Karpas-422 (cell line): ENCODE measurements at regions not wholly inside any gene's neighbourhood (a gene's known extent, or its start where the extent isn't known, plus 50 kb on each side); places are given as distances from the start of the nearest gene placed in this dataset.

Experiments
- DNase-seq: peaks from one replicate; pipeline ENCODE4 v3.0.0-alpha.2; 2015
- H2AFZ ChIP-seq: fragments of 200-600 bp; sonication (generic); 2 replicates; pipeline ENCODE4 v1.6.1; 2014; ENCODE audit warnings: antibody characterized with exemption, low read length, mixed read lengths
- H3K27ac ChIP-seq: fragments of 200-600 bp; sonication (generic); 2 replicates; pipeline ENCODE4 v1.5.1; 2014; ENCODE audit warnings: mild to moderate bottlenecking, low read length, moderate library complexity
- H3K27me3 ChIP-seq: fragments of 200-600 bp; sonication (generic); 2 replicates; pipeline ENCODE4 v1.6.1; 2014; ENCODE audit warnings: low read length, mixed read lengths
- H3K36me3 ChIP-seq: fragments of 200-600 bp; sonication (generic); 2 replicates; pipeline ENCODE4 v1.6.1; 2014; ENCODE audit warnings: low read length, mixed read lengths; ENCODE audit not compliant: insufficient read depth
- H3K4me1 ChIP-seq: fragments of 200-600 bp; sonication (generic); 2 replicates; pipeline ENCODE4 v1.6.1; 2014; ENCODE audit warnings: mild to moderate bottlenecking, low read length, mixed read lengths
- H3K4me2 ChIP-seq: fragments of 200-600 bp; sonication (generic); 2 replicates; pipeline ENCODE4 v1.6.1; 2014; ENCODE audit warnings: low read length, low read depth, mild to moderate bottlenecking; ENCODE audit not compliant: poor library complexity, severe bottlenecking
- H3K4me3 ChIP-seq: fragments of 200-600 bp; sonication (generic); 2 replicates; pipeline ENCODE4 v1.5.1; 2014; ENCODE audit warnings: mild to moderate bottlenecking, antibody characterized with exemption, low read length, mixed read lengths
- H3K79me2 ChIP-seq: fragments of 200-600 bp; sonication (generic); 2 replicates; pipeline ENCODE4 v1.6.1; 2014; ENCODE audit warnings: mild to moderate bottlenecking, low read length, mixed read lengths
- H3K9ac ChIP-seq: fragments of 200-600 bp; sonication (generic); 2 replicates; pipeline ENCODE4 v1.6.0; 2014; ENCODE audit warnings: low read length
- H3K9me2 ChIP-seq: fragments of 200-600 bp; sonication (generic), shearing (Covaris generic); replicated peaks from 2 replicates; pipeline ENCODE4 v1.6.0; 2014; ENCODE audit warnings: mild to moderate bottlenecking, low read length, moderate library complexity; ENCODE audit not compliant: insufficient read depth
- H3K9me3 ChIP-seq: fragments of 300-700, 200-600 bp; sonication (generic); 2 replicates; pipeline ENCODE4 v1.6.1; 2014; ENCODE audit warnings: low read length, mixed read lengths
- H4K20me1 ChIP-seq: fragments of 200-600 bp; sonication (generic); 2 replicates; pipeline ENCODE4 v1.6.1; 2014; ENCODE audit warnings: mild to moderate bottlenecking, antibody characterized with exemption, low read length, low read depth; ENCODE audit not compliant: insufficient read depth

- H4K20me1 ChIP-seq = no peaks in the 10 kb centered on the region
- no peaks in the 10 kb centered on the region for H3K9me2 ChIP-seq
- H3K36me3 ChIP-seq = no peaks in the 10 kb centered on the region
- H2AFZ ChIP-seq = no peak overlapping the region
- no peaks in the 10 kb centered on the region for H3K9me3 ChIP-seq
- H3K27ac ChIP-seq = no peak overlapping the region
- no peaks in the 10 kb centered on the region for H3K27me3 ChIP-seq
- H3K4me2 ChIP-seq = no peak overlapping the region
- no peaks in the 10 kb centered on the region for H3K4me1 ChIP-seq
- DNase-seq = no peak
- no peak overlapping the region for H3K4me3 ChIP-seq
- H3K9ac ChIP-seq = no peak overlapping the region
- H3K79me2 ChIP-seq = no peaks in the 10 kb centered on the region
Observed at GRCh38 chr5:74069741-74070140, 443.7 kb downstream of the ARHGEF28 start.

- Histone ChIP-seq H3K36me3 (no peaks in the 10 kb centered on the region), H2AFZ (no peak overlapping the region), H3K9ac (no peak overlapping the region), H3K9me3 (no peaks in the 10 kb centered on the region), H3K27me3 (no peaks in the 10 kb centered on the region), H3K4me2 (no peak overlapping the region), H3K79me2 (no peaks in the 10 kb centered on the region), H3K4me1 (no peaks in the 10 kb centered on the region), H3K9me2 (no peaks in the 10 kb centered on the region), H4K20me1 (no peaks in the 10 kb centered on the region), H3K27ac (no peak overlapping the region), H3K4me3 (no peak overlapping the region)
- DNase-seq = no peak
Observed at GRCh38 chr5:74067748-74068541, 441.9 kb downstream of the ARHGEF28 start.

GRCh38 chr5:74064911-74065310 is 438.9 kb downstream of the ARHGEF28 start:
- no peak overlapping the region for H3K9ac ChIP-seq
- no peaks in the 10 kb centered on the region for H3K9me3 ChIP-seq
- H3K4me1 ChIP-seq = no peaks in the 10 kb centered on the region
- H3K27ac ChIP-seq = no peak overlapping the region
- no peak overlapping the region for H3K4me2 ChIP-seq
- H2AFZ ChIP-seq = no peak overlapping the region
- H3K9me2 ChIP-seq = no peaks in the 10 kb centered on the region
- H3K27me3 ChIP-seq = no peaks in the 10 kb centered on the region
- no peaks in the 10 kb centered on the region for H4K20me1 ChIP-seq
- H3K36me3 ChIP-seq = no peaks in the 10 kb centered on the region
- H3K4me3 ChIP-seq = no peak overlapping the region
- H3K79me2 ChIP-seq = no peaks in the 10 kb centered on the region
- DNase-seq = no peak

- Histone ChIP-seq H2AFZ (no peak overlapping the region), H3K9me3 (no peaks in the 10 kb centered on the region), H3K36me3 (no peaks in the 10 kb centered on the region), H3K4me3 (no peak overlapping the region), H3K27me3 (no peaks in the 10 kb centered on the region), H3K4me2 (no peak overlapping the region), H4K20me1 (no peaks in the 10 kb centered on the region), H3K4me1 (no peaks in the 10 kb centered on the region), H3K27ac (no peak overlapping the region), H3K9ac (no peak overlapping the region), H3K79me2 (no peaks in the 10 kb centered on the region), H3K9me2 (no peaks in the 10 kb centered on the region)
- no peak for DNase-seq
Observed at GRCh38 chr5:74064225-74064624, 438.2 kb downstream of the ARHGEF28 start.

GRCh38 chr5:74063821-74064220 is 437.8 kb downstream of the ARHGEF28 start:
- no peak overlapping the region for H3K4me3 ChIP-seq
- no peaks in the 10 kb centered on the region for H3K27me3 ChIP-seq
- no peaks in the 10 kb centered on the region for H3K36me3 ChIP-seq
- no peak overlapping the region for H3K4me2 ChIP-seq
- no peaks in the 10 kb centered on the region for H3K9me3 ChIP-seq
- no peaks in the 10 kb centered on the region for H3K79me2 ChIP-seq
- no peak for DNase-seq
- H2AFZ ChIP-seq = no peak overlapping the region
- H3K27ac ChIP-seq = no peak overlapping the region
- H3K9ac ChIP-seq = no peak overlapping the region
- H3K9me2 ChIP-seq = no peaks in the 10 kb centered on the region
- no peaks in the 10 kb centered on the region for H4K20me1 ChIP-seq
- H3K4me1 ChIP-seq = no peaks in the 10 kb centered on the region

GRCh38 chr5:74063346-74063745 is 437.4 kb downstream of the ARHGEF28 start:
- H3K9ac ChIP-seq = no peak overlapping the region
- H3K9me2 ChIP-seq = no peaks in the 10 kb centered on the region
- no peak for DNase-seq
- no peaks in the 10 kb centered on the region for H4K20me1 ChIP-seq
- no peaks in the 10 kb centered on the region for H3K79me2 ChIP-seq
- no peak overlapping the region for H3K4me2 ChIP-seq
- no peaks in the 10 kb centered on the region for H3K9me3 ChIP-seq
- H3K27ac ChIP-seq = no peak overlapping the region
- H3K36me3 ChIP-seq = no peaks in the 10 kb centered on the region
- no peaks in the 10 kb centered on the region for H3K27me3 ChIP-seq
- no peak overlapping the region for H2AFZ ChIP-seq
- H3K4me1 ChIP-seq = no peaks in the 10 kb centered on the region
- no peak overlapping the region for H3K4me3 ChIP-seq

GRCh38 chr5:74061292-74061691 is 435.3 kb downstream of the ARHGEF28 start:
- Histone ChIP-seq H3K9me3 (no peaks in the 10 kb centered on the region), H3K27ac (no peak overlapping the region), H3K9me2 (no peaks in the 10 kb centered on the region), H3K36me3 (no peaks in the 10 kb centered on the region), H3K4me2 (no peak overlapping the region), H3K4me3 (no peak overlapping the region), H2AFZ (no peak overlapping the region), H3K4me1 (no peaks in the 10 kb centered on the region), H3K9ac (no peak overlapping the region), H3K27me3 (no peaks in the 10 kb centered on the region), H3K79me2 (no peaks in the 10 kb centered on the region), H4K20me1 (no peaks in the 10 kb centered on the region)
- no peak for DNase-seq

GRCh38 chr5:74059706-74060105 is 433.7 kb downstream of the ARHGEF28 start:
- H3K9ac ChIP-seq = no peak overlapping the region
- H3K27ac ChIP-seq = no peak overlapping the region
- DNase-seq = no peak
- no peaks in the 10 kb centered on the region for H3K9me3 ChIP-seq
- H3K4me3 ChIP-seq = no peak overlapping the region
- no peaks in the 10 kb centered on the region for H3K9me2 ChIP-seq
- no peaks in the 10 kb centered on the region for H3K27me3 ChIP-seq
- no peak overlapping the region for H2AFZ ChIP-seq
- no peaks in the 10 kb centered on the region for H3K4me1 ChIP-seq
- H3K4me2 ChIP-seq = no peak overlapping the region
- H3K79me2 ChIP-seq = no peaks in the 10 kb centered on the region
- no peaks in the 10 kb centered on the region for H4K20me1 ChIP-seq
- H3K36me3 ChIP-seq = no peaks in the 10 kb centered on the region
